Coronary artery (tissue), 2 donors: ENCODE measurements at regions not wholly inside any gene's neighbourhood (a gene's known extent, or its start where the extent isn't known, plus 50 kb on each side); places are given as distances from the start of the nearest gene placed in this dataset.

ENCODE experiments used
- DNase-seq: peaks from one replicate; pipeline ENCODE4 v3.0.0-alpha.2; 2017; ENCODE audit warnings: low spot score
- H3K27ac ChIP-seq, 2 donors: fragments of 200-600 bp; sonication (generic); one replicate each; pipeline ENCODE4 v1.5.1; 2016 to 2019
- H3K4me3 ChIP-seq: fragments of 200-600 bp; sonication (generic); 2 replicates; pipeline ENCODE4 v1.5.1; 2016; ENCODE audit warnings: mild to moderate bottlenecking, moderate library complexity
- CTCF ChIP-seq: fragments of 200-600 bp; sonication (generic); IDR thresholded peaks from one replicate; pipeline ENCODE4 v1.5.1; 2019; ENCODE audit warnings: antibody characterized with exemption

GRCh38 chr5:152187668-152188067 lies 217.4 kb downstream of the NMUR2 start:
- TF ChIP-seq CTCF: no peak
- no peak for DNase-seq
- Histone ChIP-seq H3K27ac (no peak overlapping the region), H3K4me3 (no peak overlapping the region)

GRCh38 chr5:152185547-152186245 lies 219.4 kb downstream of the NMUR2 start:
- Histone ChIP-seq H3K27ac (no peak overlapping the region), H3K4me3 (no peak overlapping the region)
- no peak for DNase-seq
- TF ChIP-seq CTCF: no peak

- TF ChIP-seq CTCF: no peak
- Histone ChIP-seq H3K27ac (no peak overlapping the region), H3K4me3 (no peak overlapping the region)
- no peak for DNase-seq
Measured at GRCh38 chr5:152184266-152184665, 220.8 kb downstream of the NMUR2 start.

GRCh38 chr5:152181461-152181860 lies 223.6 kb downstream of the NMUR2 start:
- no peak for DNase-seq
- H3K4me3 ChIP-seq: no peak overlapping the region

GRCh38 chr5:152178350-152178699 lies 226.8 kb downstream of the NMUR2 start:
- no peak for DNase-seq
- no peak for TF ChIP-seq CTCF
- Histone ChIP-seq H3K27ac (no peak overlapping the region), H3K4me3 (no peak overlapping the region)

More at GRCh38 chr5:152181461-152181860, 223.6 kb downstream of the NMUR2 start:
- H3K27ac ChIP-seq: no peak overlapping the region
- no peak for TF ChIP-seq CTCF

- H3K27ac ChIP-seq: no peak overlapping the region
- H3K4me3 ChIP-seq: no peak overlapping the region
- DNase-seq: no peak
- TF ChIP-seq CTCF: no peak
Measured at GRCh38 chr5:152177626-152178349, 227.3 kb downstream of the NMUR2 start.

- no peak for DNase-seq
- Histone ChIP-seq H3K4me3 (no peak overlapping the region), H3K27ac (no peak overlapping the region)
- no peak for TF ChIP-seq CTCF
Measured at GRCh38 chr5:152171888-152172287, 233.2 kb downstream of the NMUR2 start.
